ENCODE measurements at regions not wholly inside any gene's neighbourhood (a gene's known extent, or its start where the extent isn't known, plus 50 kb on each side); places are given as distances from the start of the nearest gene placed in this dataset.
A peak's percentile ranks its signal among the peaks of the same experiment; 100 is the strongest.

- Histone ChIP-seq H3K36me3 (replicated peaks in 1 of 2; ENCODE audit: control insufficient read depth in 1 of 2, insufficient read depth in 2 of 2, low read length in 1 of 2) (no peaks in the 10 kb centered on the region), H3K9ac (no peak overlapping the region)
These were observed 485.1 kb downstream of the CSNK1G3 start for GRCh38 chr5:123997064-123997461.

More at GRCh38 chr5:123997064-123997461, 485.1 kb downstream of the CSNK1G3 start:
- Histone ChIP-seq H3K4me3 (ENCODE audit: low read depth in 2 of 2, low read length in 1 of 2) (no peak overlapping the region), H3K79me2 (ENCODE audit: insufficient read depth) (no peaks in the 10 kb centered on the region), H3K27ac (ENCODE audit: low read depth in 2 of 2, low read length in 1 of 2) (peak overlapping the region; percentile 38 to 69; a peak in 2 of 4 replicates), H3K4me2 (peak overlapping the region; percentile 25; the same call in 1 of the 2 replicates), H3K4me1 (ENCODE audit: control insufficient read depth in 1 of 2, insufficient read depth in 2 of 2, low read depth in 1 of 2, low read length in 1 of 2) (peaks cover 13 to 16% of the 10 kb centered on the region in 2 experiments; a peak in 3 of 4 replicates), H4K20me1 (ENCODE audit: insufficient read depth) (no peaks in the 10 kb centered on the region), H3F3A (replicated peaks; ENCODE audit: insufficient read depth) (no peaks in the 10 kb centered on the region), H3K9me3 (no peaks in the 10 kb centered on the region), H3K9me2 (no peaks in the 10 kb centered on the region), H3K27me3 (ENCODE audit: insufficient read depth) (no peaks in the 10 kb centered on the region), H2AFZ (ENCODE audit: low read depth) (no peak overlapping the region)
- TF ChIP-seq GABPA (IDR thresholded peaks at IDR 0.05; ENCODE audit: low read depth) (no peak), SMC3 (IDR thresholded peaks at IDR 0.05; ENCODE audit: low read depth, low read length) (no peak), MAX (IDR thresholded peaks at IDR 0.05; ENCODE audit: low read depth) (no peak), GATA2 (CRISPR knock-in tag; IDR thresholded peaks at IDR 0.05) (no peak), RAD21 (IDR thresholded peaks at IDR 0.05; ENCODE audit: low read length) (no peak), JUND (IDR thresholded peaks at IDR 0.05) (no peak), TEAD4 (IDR thresholded peaks at IDR 0.05; ENCODE audit: borderline replicate concordance, insufficient read depth) (no peak), NRF1 (IDR thresholded peaks at IDR 0.05; ENCODE audit: low read depth, low read length) (no peak), REST (IDR thresholded peaks at IDR 0.05; ENCODE audit: low read depth, low read length) (no peak)
- TF ChIP-seq, protein P1, sequence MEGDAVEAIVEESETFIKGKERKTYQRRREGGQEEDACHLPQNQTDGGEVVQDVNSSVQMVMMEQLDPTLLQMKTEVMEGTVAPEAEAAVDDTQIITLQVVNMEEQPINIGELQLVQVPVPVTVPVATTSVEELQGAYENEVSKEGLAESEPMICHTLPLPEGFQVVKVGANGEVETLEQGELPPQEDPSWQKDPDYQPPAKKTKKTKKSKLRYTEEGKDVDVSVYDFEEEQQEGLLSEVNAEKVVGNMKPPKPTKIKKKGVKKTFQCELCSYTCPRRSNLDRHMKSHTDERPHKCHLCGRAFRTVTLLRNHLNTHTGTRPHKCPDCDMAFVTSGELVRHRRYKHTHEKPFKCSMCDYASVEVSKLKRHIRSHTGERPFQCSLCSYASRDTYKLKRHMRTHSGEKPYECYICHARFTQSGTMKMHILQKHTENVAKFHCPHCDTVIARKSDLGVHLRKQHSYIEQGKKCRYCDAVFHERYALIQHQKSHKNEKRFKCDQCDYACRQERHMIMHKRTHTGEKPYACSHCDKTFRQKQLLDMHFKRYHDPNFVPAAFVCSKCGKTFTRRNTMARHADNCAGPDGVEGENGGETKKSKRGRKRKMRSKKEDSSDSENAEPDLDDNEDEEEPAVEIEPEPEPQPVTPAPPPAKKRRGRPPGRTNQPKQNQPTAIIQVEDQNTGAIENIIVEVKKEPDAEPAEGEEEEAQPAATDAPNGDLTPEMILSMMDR (IDR thresholded peaks at IDR 0.05) = no peak
- ChIA-PET POLR2A (no interaction called here), CTCF (no interaction called here)
- peak; percentile 9 for DNase-seq

All from SK-N-SH (cell line).